Inflammatory macrophage (primary cell): ENCODE measurements at regions not wholly inside any gene's neighbourhood (a gene's known extent, or its start where the extent isn't known, plus 50 kb on each side); places are given as distances from the start of the nearest gene placed in this dataset.
"Not testable (repeated sequence)": the region's sequence is repeated elsewhere in the genome, so short reads cannot be mapped to it uniquely, and the experiment has no call there.

Experiments
- DNase-seq, 2 donors: peaks; one replicate each; pipeline ENCODE4 v3.0.0-alpha.2; 2020 to 2022

GRCh38 chr2:146544701-146545100, 1300.1 kb upstream of the ACVR2A start:
- DNase-seq: no peak

DNA sequence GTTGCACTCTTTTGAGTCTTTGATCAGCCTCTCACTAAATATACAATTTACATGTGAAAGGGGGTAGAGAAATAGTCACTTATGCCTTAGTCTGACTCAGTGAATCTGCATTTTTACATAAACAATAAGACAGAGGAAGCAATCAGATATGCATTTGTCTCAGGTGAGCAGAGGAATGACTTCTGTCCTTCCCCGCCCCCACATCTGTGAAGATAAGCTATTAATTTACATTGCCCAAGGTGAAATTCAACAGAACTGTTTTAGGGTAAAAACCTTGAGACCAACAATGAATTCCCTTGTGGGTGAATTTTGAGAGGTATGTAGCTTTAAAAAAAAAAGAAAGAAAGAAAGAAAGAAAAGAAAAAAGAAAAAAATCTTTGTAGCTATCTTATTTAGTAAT, 1302.9 kb upstream of the ACVR2A start:
- no peak for DNase-seq

DNA sequence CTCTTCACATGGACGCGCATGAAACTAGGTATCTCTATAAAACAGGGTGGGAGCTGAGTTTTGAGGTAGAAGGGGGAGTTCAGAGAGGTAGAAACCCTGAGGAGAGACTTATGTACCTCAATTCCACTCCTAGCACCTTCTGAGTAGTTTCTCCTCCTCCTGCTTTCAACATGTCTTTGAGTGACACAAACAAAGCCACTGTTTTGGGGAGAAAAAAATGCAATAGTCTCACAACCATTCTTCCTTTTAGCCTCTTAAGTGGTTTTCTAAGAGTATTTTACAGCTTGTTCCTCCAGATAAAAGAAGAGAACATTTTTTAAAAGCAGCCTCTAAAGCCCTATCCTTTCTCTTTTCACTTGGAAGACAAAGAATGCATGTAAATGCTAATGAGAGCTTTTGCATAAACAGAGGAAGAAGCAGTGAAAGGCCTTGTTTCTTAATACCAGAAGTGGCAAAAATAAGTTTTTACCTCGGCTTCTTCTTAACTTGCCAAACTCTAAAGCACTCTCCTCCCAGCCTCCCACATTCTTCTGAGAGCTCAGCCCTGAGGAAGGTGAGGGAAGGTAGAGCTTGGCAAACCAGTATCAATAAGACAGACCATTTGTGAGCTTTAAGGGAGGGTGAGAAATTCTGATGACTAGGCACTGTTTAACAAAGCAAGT, 1304.4 kb upstream of the ACVR2A start:
- DNase-seq: no peak

DNA sequence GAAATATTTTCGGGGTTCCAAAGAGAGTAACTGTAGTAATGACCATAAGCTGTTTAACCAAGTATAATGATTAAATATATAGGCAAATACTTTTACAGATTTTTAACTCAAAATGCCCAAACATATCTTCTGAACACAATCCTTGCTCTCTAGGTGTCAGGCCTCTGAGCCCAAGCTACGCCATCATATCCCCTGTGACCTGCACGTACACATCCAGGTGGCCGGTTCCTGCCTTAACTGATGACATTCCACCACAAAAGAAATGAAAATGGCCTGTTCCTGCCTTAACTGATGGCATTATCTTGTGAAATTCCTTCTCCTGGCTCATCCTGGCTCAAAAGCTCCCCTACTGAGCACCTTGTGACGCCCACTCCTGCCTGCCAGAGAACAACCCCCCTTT, 1305.1 kb upstream of the ACVR2A start:
- not testable (repeated sequence) for DNase-seq

DNA sequence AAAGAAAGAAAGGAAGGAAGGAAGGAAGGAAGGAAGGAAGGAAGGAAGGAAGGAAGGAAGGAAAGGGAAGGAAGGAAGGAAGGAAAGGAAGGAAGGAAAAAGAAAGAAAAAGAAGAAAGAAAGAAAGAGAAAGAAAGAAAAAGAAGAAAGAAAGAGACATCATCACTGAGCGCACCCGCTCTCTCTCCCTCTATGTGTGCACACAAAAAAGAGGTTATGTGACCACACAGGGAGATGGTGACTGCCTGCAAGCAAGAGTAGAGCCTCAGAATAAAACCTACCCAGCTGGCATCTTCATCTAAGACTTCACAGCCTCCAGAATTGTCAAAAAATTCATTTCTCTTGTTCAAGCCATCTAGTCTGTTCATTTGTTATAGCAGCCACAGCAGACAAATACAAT, 1307.4 kb upstream of the ACVR2A start:
- no peak for DNase-seq

- no peak for DNase-seq
These were observed 1312.2 kb upstream of the ACVR2A start for GRCh38 chr2:146532509-146533147.

GRCh38 chr2:146532009-146532408, 1312.8 kb upstream of the ACVR2A start:
- DNase-seq: no peak

DNA sequence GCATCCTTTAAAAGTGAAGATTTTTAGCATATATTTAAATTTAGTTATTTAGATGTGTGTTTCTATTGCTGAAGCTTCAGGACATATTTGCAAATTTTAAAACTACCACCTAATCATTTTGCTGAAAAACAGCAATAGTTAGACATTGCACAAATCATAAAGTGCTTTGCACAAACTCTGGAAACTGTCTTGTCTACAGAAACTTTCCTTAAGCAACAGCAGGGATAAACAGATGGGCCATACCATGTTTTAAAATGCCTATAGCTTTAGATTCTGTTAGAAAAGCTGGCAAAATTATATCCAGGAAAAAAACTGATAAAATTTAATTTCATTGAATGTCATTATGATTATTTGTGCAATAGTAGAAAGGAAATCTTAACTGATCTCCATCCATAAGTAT, 1313.9 kb upstream of the ACVR2A start:
- no peak for DNase-seq

- DNase-seq: no peak
These were observed 1317.7 kb upstream of the ACVR2A start for GRCh38 chr2:146527166-146527565.

DNA sequence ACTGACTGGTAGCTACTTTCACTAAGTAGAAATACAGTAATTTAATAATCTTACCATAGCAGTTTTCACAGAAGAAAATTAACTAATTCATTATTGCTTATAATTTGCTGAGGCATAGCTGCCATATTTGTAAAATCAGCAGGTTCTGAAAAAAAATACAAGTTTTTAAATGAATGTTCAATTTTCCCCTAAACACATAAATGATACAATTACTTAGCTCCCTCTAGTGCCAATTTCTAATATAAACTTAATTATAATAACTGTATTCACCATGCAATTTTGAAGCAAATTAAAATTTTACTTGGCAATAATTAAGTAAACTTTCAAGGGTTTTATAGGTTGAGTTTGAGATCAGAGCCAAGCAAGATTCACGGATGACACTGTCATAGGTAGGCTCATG, 1321.6 kb upstream of the ACVR2A start:
- peak in 1 of 2 donors; percentile 23 for DNase-seq

- no peak for DNase-seq
These were observed 1338.0 kb upstream of the ACVR2A start for GRCh38 chr2:146506851-146507250.

DNA sequence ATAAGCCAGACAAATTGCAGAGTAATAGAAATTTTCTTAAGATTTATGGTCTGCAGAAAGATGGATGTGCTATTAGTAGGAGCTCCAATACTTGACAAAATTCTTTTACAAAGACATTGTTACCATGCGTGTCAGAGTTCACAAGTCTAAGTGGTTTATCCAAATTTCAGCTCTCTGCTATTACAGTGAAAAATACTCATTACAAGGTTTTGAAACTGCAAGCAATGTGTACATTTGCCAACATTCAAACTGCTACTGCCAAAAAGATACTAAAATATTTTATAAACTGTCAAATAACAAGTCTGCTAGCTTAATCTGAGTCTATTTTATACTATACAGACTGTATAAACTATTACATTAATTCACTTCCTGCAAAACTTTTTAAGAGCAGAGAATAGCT, 1341.5 kb upstream of the ACVR2A start:
- DNase-seq: no peak

DNA sequence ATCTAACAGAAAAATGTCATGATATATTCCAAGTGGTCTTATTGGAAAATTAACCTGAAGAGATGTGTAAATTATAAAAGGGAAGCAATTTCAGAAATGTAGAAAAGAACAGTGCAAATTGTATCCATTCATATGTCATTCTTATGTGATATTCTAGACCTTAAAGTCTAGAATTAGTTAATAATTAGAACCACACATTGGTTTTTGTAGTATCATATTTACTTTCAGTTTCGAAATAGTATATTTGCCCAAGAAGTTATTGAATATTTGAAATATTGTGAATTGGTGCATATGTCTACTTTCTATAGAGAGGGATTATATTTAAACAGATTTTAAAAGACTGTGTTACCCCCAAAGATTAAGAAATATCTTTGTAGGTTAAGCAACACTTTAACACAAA, 1348.6 kb upstream of the ACVR2A start:
- no peak for DNase-seq

GRCh38 chr2:146489386-146489785, 1355.4 kb upstream of the ACVR2A start:
- DNase-seq: no peak

DNA sequence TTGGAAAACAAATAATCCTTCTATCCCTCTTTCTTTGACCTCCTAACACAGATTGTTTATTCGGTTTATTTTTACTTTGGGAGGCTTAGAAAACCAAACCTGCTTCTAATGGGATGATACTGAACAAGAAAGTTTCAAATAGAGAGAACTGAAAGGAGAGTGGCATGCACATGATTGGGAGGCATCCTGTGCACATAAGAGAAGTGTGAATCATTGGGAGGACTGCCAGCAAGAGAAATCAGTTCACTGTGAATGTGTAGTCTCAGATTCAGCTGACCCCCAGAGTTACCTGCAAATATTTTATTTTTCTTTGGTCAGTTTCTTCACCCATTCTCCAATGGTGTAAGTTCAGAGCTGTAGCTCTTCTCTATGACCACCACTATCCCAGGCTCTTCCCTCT, 1363.2 kb upstream of the ACVR2A start:
- no peak for DNase-seq

- DNase-seq: no peak
These were observed 1367.4 kb upstream of the ACVR2A start for GRCh38 chr2:146477383-146477782.

- no peak for DNase-seq
These were observed 1376.3 kb upstream of the ACVR2A start for GRCh38 chr2:146468578-146468977.

DNA sequence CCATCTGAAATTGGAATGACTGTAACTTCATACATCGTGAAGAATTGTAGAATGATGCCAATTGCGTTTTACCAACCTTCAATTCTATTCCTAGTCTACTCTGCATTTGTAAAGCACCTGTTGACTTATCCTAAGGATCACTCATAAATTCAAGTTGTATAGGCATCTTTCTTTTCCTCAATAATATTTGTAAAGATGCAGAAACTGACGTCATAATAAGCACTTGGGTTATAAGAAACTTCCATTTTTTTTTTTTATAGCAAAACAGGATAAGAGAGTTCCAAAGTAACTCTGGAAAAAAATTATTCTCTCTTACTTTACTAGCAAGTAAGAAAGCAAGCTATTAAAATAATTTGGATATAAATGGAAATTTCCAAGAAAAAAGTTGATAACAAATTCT, 1377.4 kb upstream of the ACVR2A start:
- DNase-seq: no peak

DNA sequence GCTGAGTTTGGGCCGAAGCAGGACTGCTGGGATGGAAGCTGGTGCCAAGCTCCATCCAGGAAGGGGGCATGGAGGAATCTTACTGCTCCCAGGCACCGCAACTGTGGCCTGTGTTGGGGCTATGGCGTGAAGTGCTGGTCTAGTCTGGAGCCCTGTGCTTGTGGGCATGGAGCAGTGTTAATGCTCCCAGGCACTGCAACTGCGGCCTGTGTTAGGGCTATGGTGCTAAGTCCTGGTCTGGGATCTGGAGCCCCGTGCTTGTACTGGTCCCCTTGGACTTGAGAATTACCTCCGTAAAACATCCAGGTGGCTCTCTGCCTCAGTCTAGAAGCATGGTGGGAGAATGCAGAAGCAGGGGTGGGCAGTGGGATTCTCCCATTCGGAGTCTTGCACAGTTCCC, 1379.4 kb upstream of the ACVR2A start:
- no peak for DNase-seq

GRCh38 chr2:146461068-146461467, 1383.8 kb upstream of the ACVR2A start:
- DNase-seq: no peak

DNA sequence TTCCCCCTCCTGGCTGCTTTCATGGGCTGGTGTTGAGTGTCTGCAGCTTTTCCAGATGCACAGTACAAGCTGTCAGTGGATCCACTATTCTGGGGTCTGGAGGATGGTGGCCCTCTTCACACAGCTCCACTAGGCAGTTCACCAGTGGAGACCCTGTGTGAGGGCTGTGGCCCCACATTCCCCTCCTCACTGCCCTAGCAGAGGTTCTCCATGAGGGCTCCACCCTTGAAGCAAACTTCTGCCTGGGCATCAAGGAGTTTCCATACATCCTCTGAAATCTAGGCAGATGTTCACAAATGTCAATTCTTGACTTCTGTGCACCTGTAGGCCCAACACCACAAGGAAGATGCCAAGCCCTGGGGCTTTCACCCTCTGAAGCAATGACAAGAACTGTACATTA, 1386.2 kb upstream of the ACVR2A start:
- no peak for DNase-seq

GRCh38 chr2:146457221-146457620, 1387.6 kb upstream of the ACVR2A start:
- DNase-seq: no peak

DNA sequence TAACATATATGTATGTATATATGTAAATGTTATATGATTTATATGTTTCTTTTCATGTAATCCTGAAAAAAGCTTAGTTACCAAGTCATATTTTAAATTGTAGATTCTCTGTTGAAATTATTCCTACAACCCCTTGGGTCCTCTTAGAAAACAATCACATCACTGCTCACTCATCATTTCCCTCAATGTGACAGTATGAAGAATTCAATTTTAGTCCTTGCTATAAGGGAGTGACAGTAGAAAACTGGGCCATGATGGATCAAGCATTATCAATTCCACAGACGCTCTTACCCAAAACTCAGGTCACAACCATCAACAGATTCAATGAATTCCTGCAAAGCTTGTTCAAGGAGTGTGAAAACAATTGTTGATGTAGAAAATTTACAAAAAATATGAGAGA, 1389.5 kb upstream of the ACVR2A start:
- DNase-seq: no peak

- no peak for DNase-seq
These were observed 1392.9 kb upstream of the ACVR2A start for GRCh38 chr2:146451972-146452371.

DNA sequence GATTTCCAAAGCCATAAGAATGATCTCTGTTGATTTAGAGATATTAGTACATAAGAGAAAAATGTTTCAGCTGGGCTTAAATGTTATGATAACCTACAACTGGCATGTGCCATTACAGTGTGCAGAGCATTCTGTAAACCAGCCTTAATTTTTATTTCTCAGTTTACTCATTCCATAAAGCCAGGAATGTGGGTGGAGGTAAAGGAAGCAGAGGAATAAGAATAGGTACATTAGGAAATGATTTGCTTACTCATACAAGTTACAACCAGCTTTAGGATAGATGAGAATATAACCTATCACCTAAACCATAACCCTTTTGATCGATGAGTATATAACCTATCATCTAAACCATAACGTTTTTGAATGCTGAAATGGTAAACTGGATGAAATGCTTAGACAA, 1394.7 kb upstream of the ACVR2A start:
- no peak for DNase-seq
